GM12865 (cell line): ENCODE measurements at regions not wholly inside any gene's neighbourhood (a gene's known extent, or its start where the extent isn't known, plus 50 kb on each side); places are given as distances from the start of the nearest gene placed in this dataset.

ENCODE experiments used
- DNase-seq: peaks from one replicate; pipeline ENCODE4 v3.0.0; 2010; ENCODE audit warnings: low read depth
- H3K4me3 ChIP-seq: 2 replicates; pipeline ENCODE4 v1.5.1; 2011; ENCODE audit warnings: mild to moderate bottlenecking, low read depth, low read length, control low read depth
- CTCF ChIP-seq: IDR thresholded peaks from 2 replicates; pipeline ENCODE4 v1.5.1; 2011; ENCODE audit warnings: low read length, control low read depth, low read depth, inconsistent platforms; ENCODE audit not compliant: insufficient read depth; ENCODE audit errors: missing control alignments

DNA sequence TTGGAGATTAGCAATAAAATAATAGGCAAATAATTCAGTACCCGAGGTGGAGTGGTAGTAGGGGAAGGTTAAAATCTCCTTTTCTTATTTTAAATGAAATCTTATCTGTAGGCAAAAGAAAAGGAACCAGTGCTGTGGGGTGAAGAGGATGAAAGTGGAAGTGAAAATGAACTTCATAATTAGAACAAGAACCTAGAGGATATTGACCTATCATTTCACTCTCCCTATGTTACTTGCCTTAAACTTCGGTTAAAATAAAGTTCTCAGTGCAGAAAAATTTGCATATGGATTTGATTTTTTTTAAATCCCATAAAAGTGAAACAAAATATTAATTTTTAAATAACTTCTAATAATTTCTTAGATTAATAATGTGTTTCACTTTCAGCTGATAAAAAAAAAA, 1094.9 kb upstream of the C9orf72 start:
- no peak overlapping the region for H3K4me3 ChIP-seq
- TF ChIP-seq CTCF, result no peak
- DNase-seq, result no peak

- TF ChIP-seq CTCF, result no peak
- H3K4me3 ChIP-seq, result no peak overlapping the region
- DNase-seq, result no peak
These were observed 1097.7 kb upstream of the C9orf72 start for GRCh38 chr9:28671000-28671399.

- no peak for DNase-seq
- no peak overlapping the region for H3K4me3 ChIP-seq
- TF ChIP-seq CTCF, result no peak
These were observed 1104.8 kb upstream of the C9orf72 start for GRCh38 chr9:28678097-28678496.

GRCh38 chr9:28688172-28688571, 1114.9 kb upstream of the C9orf72 start:
- TF ChIP-seq CTCF, result no peak
- DNase-seq, result no peak
- H3K4me3 ChIP-seq, result no peak overlapping the region

DNA sequence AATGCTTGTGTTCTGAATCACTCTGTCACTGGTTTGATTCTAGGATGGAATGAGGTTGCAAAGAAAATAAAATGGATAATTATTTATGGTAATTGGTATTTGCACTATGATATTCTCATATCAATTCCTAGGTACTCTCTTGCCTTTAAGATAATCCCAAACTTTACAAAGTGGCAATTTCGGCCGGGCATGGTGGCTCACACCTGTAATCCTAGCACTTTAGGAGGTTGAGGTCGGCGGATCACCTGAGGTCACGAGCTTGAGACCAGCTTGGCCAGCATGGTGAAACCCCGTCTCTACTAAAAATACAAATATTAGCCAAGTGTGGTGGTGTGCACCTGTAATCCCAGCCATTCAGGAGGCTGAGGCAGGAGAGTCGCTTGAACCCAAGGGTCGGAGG, 1118.7 kb upstream of the C9orf72 start:
- TF ChIP-seq CTCF, result no peak
- H3K4me3 ChIP-seq, result no peak overlapping the region
- no peak for DNase-seq

GRCh38 chr9:28696960-28697359, 1123.7 kb upstream of the C9orf72 start:
- no peak for TF ChIP-seq CTCF
- no peak for DNase-seq

DNA sequence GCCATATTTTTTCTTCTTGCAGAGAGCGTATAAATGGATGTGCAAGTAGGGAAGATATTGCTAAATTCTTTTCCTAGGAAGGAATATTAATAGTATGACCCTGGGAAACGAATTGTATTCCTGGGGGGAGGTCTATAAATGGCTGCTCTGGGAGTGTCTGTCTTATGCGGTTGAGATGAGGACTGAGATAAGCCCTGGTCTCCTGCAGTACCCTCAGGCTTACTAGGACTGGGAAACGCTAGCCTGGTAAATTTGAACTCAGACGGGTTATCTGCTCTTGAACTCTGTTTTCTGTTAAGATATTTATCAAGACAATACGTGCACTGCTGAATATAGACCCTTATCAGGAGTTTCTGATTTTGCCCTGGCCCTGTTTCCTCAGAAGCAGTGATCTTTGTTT, 1126.4 kb upstream of the C9orf72 start:
- no peak for DNase-seq
- H3K4me3 ChIP-seq, result no peak overlapping the region
- no peak for TF ChIP-seq CTCF

More at GRCh38 chr9:28696960-28697359, 1123.7 kb upstream of the C9orf72 start:
- H3K4me3 ChIP-seq, result no peak overlapping the region
